ENCODE measurements at regions not wholly inside any gene's neighbourhood (a gene's known extent, or its start where the extent isn't known, plus 50 kb on each side); places are given as distances from the start of the nearest gene placed in this dataset.

DNA sequence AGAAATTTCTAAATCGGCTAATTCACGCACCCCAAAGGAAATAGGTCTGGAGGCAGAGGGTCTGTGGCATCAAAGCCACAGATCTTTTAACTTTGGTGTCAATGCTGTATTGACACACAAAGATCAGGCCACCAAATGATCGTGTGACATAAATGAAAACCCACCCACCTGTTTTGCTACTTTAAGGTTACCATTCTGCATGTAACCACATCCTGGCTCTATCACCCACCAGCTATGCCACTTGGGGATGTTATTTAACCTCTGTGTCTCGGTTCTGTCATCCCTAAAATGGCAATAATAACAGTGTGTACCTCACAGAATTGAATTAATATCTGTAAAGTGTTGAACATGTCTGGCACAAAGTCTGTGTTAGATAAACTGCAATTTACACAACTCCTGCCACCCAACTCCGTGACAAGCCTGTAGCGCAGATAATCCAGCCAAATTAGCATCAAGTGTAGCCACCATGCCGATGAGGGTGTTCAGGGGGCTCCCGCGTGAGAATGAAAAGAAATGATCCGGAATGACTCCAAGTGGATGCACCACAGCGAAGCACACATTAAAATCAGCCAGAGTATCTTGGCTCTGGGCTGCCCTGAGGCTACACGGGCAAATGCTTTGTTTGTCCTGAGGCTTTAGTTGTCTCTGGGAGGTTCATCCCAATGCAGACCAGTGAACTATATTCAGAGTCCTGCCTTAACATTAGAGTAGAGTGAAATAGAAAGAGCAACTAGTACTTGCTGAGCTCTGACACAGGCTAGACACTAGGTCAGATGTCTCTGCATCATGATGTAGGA, 158.4 kb upstream of the NEBL start:
- H3K9me3 Mint-ChIP-seq, result peaks cover 35% of the 10 kb centered on the region
- H3K4me1 Mint-ChIP-seq (ENCODE audit: low read depth), result no peaks in the 10 kb centered on the region
- no peak for TF ChIP-seq CTCF (IDR thresholded peaks at IDR 0.05)
- H3K27me3 Mint-ChIP-seq (ENCODE audit: insufficient read depth), result no peaks in the 10 kb centered on the region; the same call in 1 of the 2 replicates
- no peak for DNase-seq
- H3K4me3 Mint-ChIP-seq, result no peak overlapping the region
- H3K27ac Mint-ChIP-seq, result no peak overlapping the region
- H3K36me3 Mint-ChIP-seq (ENCODE audit: low read depth), result no peaks in the 10 kb centered on the region

- Mint-ChIP-seq H3K36me3 (ENCODE audit: low read depth) (no peaks in the 10 kb centered on the region), H3K4me1 (ENCODE audit: low read depth) (no peaks in the 10 kb centered on the region), H3K27me3 (ENCODE audit: insufficient read depth) (no peaks in the 10 kb centered on the region), H3K4me3 (no peak overlapping the region), H3K27ac (no peak overlapping the region), H3K9me3 (peaks cover 44% of the 10 kb centered on the region)
- no peak for DNase-seq
- no peak for TF ChIP-seq CTCF (IDR thresholded peaks at IDR 0.05)
Observed at GRCh38 chr10:21053953-21054690, 157.0 kb upstream of the NEBL start.

- peaks cover 33% of the 10 kb centered on the region for H3K9me3 Mint-ChIP-seq
- no peak for TF ChIP-seq CTCF (IDR thresholded peaks at IDR 0.05)
- H3K27ac Mint-ChIP-seq, result no peak overlapping the region
- H3K36me3 Mint-ChIP-seq (ENCODE audit: low read depth), result no peaks in the 10 kb centered on the region
- no peaks in the 10 kb centered on the region for H3K27me3 Mint-ChIP-seq (ENCODE audit: insufficient read depth)
- no peak overlapping the region for H3K4me3 Mint-ChIP-seq
- DNase-seq, result no peak
- H3K4me1 Mint-ChIP-seq (ENCODE audit: low read depth), result no peaks in the 10 kb centered on the region
Observed at GRCh38 chr10:21052709-21053104, 155.6 kb upstream of the NEBL start.

GRCh38 chr10:21052072-21052708, 155.1 kb upstream of the NEBL start:
- Mint-ChIP-seq H3K4me3 (no peak overlapping the region), H3K36me3 (ENCODE audit: low read depth) (no peaks in the 10 kb centered on the region), H3K9me3 (peaks cover 31% of the 10 kb centered on the region), H3K27me3 (ENCODE audit: insufficient read depth) (no peaks in the 10 kb centered on the region), H3K27ac (no peak overlapping the region), H3K4me1 (ENCODE audit: low read depth) (no peaks in the 10 kb centered on the region)
- DNase-seq, result no peak
- no peak for TF ChIP-seq CTCF (IDR thresholded peaks at IDR 0.05)

DNA sequence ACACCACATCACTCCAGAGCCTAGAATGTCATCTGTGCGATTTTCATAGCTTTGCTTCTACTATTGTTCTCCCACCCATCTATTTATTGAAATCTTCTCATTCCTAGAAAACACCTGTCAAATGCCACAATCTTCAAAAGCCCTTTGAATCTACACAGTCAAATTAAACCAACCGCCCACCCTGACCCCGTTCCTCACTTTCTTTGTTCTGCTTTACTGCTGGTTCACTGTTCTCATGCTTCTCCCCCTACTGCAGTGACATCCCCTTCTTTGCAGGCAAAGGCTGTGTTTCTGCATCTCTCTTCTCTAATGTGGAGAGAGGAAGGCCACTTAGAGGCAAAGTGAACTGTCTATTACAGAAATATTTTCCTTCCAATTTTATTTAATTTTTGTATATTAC, 152.4 kb upstream of the NEBL start:
- Mint-ChIP-seq H3K27me3 (ENCODE audit: insufficient read depth) (no peaks in the 10 kb centered on the region), H3K4me1 (ENCODE audit: low read depth) (no peaks in the 10 kb centered on the region), H3K27ac (no peak overlapping the region), H3K9me3 (peaks cover 23% of the 10 kb centered on the region), H3K4me3 (no peak overlapping the region), H3K36me3 (ENCODE audit: low read depth) (no peaks in the 10 kb centered on the region)
- no peak for DNase-seq
- TF ChIP-seq CTCF (IDR thresholded peaks at IDR 0.05), result no peak

Data from HFFc6 (cell line).